ENCODE measurements at regions not wholly inside any gene's neighbourhood (a gene's known extent, or its start where the extent isn't known, plus 50 kb on each side); places are given as distances from the start of the nearest gene placed in this dataset.

DNA sequence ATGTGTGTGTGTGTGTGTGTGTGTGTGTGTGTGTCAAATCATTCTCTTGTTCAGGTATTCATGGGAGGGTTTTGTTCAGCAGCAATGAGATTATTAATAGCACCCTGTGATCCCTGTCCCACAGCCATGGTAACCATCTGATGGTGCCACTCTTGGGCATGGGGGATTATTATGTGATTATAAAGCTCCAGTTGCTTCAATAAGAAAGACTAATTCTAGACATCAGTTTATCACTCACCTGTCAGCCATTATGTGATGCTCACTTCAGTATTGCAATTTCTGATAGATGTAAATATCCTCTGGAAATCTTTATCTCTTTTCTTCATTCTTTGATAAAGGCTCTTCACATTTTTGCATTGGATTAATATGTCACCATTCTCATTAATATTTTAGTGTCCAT is 145.9 kb upstream of the POU1F1 start:
- no peak for DNase-seq (ENCODE audit: low read depth)
- TF ChIP-seq, protein P1, sequence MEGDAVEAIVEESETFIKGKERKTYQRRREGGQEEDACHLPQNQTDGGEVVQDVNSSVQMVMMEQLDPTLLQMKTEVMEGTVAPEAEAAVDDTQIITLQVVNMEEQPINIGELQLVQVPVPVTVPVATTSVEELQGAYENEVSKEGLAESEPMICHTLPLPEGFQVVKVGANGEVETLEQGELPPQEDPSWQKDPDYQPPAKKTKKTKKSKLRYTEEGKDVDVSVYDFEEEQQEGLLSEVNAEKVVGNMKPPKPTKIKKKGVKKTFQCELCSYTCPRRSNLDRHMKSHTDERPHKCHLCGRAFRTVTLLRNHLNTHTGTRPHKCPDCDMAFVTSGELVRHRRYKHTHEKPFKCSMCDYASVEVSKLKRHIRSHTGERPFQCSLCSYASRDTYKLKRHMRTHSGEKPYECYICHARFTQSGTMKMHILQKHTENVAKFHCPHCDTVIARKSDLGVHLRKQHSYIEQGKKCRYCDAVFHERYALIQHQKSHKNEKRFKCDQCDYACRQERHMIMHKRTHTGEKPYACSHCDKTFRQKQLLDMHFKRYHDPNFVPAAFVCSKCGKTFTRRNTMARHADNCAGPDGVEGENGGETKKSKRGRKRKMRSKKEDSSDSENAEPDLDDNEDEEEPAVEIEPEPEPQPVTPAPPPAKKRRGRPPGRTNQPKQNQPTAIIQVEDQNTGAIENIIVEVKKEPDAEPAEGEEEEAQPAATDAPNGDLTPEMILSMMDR (conservative IDR thresholded peaks at IDR 0.05; ENCODE audit: control insufficient read depth, insufficient read depth, low read depth, low read length), result no peak
- no peak overlapping the region for H3K4me3 ChIP-seq (ENCODE audit: control insufficient read depth, low read depth, low read length)

DNA sequence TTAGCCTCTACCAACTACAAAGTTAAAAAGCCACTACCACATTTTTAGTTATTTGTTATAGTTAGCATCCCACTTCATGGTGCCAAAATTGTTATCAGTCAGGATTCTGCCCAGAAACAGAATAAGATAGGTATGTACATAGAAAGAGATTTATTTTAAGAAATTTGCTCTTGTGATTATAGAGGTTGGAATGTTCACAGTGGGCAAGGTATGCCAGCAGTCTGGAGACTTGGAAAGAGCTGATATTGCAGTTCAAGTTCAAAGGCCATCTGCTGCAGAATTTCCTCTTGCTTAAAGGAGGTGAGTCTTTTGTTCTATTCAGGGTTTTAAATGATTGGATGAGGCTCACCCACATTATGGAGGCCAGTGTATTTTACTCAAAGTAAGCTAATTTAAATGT is 143.8 kb upstream of the POU1F1 start:
- no peak for DNase-seq (ENCODE audit: low read depth)
- TF ChIP-seq, protein P1 (conservative IDR thresholded peaks at IDR 0.05; ENCODE audit: control insufficient read depth, insufficient read depth, low read depth, low read length), result no peak
- no peak overlapping the region for H3K4me3 ChIP-seq (ENCODE audit: control insufficient read depth, low read depth, low read length)

DNA sequence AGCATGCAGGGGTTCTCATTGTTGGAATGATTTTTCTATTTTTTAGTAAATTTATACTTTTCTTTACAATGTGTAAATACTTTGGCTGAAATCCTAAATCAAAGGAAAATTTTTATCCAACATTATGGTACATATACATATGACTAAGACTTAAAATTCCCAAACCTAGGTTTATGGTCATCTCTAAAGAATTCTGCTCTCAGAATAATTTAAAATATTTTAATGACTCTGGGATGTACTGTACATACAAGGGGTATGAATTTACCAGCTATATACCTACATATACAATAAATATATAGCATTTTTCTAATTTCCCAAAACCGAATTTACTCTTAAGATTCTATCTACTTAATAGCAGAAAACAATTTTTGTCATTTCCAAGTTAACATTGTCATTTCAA is 137.9 kb upstream of the POU1F1 start:
- TF ChIP-seq, protein P1 (conservative IDR thresholded peaks at IDR 0.05; ENCODE audit: control insufficient read depth, insufficient read depth, low read depth, low read length), result no peak
- no peak for DNase-seq (ENCODE audit: low read depth)
- no peak overlapping the region for H3K4me3 ChIP-seq (ENCODE audit: control insufficient read depth, low read depth, low read length)

DNA sequence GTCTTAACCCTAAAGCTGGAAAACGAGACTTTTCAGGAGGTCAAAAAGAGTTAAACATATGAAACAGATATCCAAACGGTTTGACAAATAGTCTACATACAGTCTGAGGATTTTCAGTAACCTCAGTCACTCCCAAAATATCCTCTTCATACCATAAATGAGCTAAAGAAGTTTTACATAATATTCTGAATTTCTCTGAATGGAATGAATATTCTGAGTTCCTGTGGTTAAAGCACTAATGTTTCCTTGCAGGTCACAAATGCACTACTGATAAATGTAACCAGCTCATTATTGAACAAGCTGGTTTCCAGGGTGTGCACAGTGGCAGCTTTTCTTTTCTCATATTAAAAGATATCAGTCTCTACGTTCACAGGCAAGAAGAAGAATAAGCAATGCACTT is 137.4 kb upstream of the POU1F1 start:
- no peak overlapping the region for H3K4me3 ChIP-seq (ENCODE audit: control insufficient read depth, low read depth, low read length)
- TF ChIP-seq, protein P1 (conservative IDR thresholded peaks at IDR 0.05; ENCODE audit: control insufficient read depth, insufficient read depth, low read depth, low read length), result no peak
- no peak for DNase-seq (ENCODE audit: low read depth)

DNA sequence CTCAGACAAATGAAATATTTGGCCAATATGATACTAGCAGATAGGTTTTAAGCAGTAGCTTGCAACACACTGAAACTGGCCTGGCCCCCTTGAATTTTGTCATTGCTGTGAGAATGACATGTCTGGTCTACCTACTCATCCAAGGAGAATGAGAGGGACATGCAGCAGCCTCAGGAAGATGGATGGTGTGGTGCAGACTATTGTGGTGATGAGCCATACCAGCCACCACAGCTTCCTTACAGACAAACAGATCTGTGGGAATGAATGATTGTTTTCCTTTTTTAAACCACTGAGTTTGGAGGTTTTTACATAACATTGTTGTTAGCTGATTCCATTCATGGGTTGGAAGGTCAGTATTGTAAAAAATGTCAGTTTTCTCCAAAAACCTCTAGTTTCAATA is 133.7 kb upstream of the POU1F1 start:
- H3K4me3 ChIP-seq (ENCODE audit: control insufficient read depth, low read depth, low read length), result no peak overlapping the region
- TF ChIP-seq, protein P1 (conservative IDR thresholded peaks at IDR 0.05; ENCODE audit: control insufficient read depth, insufficient read depth, low read depth, low read length), result no peak
- no peak for DNase-seq (ENCODE audit: low read depth)

DNA sequence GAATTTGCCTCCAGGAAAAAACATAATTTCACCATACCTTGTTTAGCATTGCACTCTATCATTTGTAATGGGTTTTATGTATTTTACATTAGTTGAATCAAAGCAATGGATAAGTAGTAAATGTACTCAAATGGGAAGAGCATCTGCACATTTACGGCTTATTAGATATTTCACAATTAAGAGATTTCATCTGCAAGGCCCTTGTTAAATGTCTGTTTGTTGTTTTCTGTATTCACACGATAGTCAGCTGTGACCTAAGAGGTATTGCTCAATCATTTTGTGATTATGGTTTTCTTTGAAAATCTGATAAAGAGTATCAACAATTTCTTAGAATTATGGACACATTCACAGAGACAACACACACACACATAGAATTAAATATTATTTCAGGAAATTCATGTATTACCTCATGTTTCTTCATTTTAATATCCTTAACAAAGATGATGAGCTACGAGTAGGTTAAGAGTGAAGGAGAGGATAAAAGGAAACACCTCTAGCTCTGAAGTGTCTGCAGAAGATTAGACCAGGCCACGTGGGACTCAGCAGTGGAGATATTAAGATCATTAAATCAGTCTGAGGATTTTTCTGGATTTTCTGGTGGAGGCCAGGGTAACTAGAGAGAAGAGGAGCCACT is 121.9 kb upstream of the POU1F1 start:
- DNase-seq (ENCODE audit: low read depth), result no peak
- TF ChIP-seq, protein P1 (conservative IDR thresholded peaks at IDR 0.05; ENCODE audit: control insufficient read depth, insufficient read depth, low read depth, low read length), result no peak
- no peak overlapping the region for H3K4me3 ChIP-seq (ENCODE audit: control insufficient read depth, low read depth, low read length)

DNA sequence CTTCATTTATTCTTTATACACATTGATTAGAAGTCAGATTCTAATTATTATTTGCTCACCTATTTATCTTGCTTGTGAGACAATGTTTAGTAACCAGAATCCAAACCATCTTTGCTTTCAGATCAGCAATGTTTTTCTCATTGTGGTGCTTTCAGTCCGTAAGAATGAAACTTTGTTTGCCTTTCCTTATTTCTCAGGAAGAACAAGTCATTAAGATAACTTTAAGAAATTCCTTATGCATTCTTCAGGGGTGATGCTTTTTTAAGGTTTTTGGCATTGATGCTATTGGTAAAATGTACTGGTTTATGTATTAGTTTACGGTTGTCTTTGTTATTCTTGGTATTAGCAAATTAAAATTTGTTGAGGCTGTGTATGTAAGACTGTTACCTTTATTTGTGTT is 120.8 kb upstream of the POU1F1 start:
- TF ChIP-seq, protein P1 (conservative IDR thresholded peaks at IDR 0.05; ENCODE audit: control insufficient read depth, insufficient read depth, low read depth, low read length), result no peak
- no peak for DNase-seq (ENCODE audit: low read depth)
- H3K4me3 ChIP-seq (ENCODE audit: control insufficient read depth, low read depth, low read length), result no peak overlapping the region
